ENCODE measurements at regions not wholly inside any gene's neighbourhood (a gene's known extent, or its start where the extent isn't known, plus 50 kb on each side); places are given as distances from the start of the nearest gene placed in this dataset.

DNA sequence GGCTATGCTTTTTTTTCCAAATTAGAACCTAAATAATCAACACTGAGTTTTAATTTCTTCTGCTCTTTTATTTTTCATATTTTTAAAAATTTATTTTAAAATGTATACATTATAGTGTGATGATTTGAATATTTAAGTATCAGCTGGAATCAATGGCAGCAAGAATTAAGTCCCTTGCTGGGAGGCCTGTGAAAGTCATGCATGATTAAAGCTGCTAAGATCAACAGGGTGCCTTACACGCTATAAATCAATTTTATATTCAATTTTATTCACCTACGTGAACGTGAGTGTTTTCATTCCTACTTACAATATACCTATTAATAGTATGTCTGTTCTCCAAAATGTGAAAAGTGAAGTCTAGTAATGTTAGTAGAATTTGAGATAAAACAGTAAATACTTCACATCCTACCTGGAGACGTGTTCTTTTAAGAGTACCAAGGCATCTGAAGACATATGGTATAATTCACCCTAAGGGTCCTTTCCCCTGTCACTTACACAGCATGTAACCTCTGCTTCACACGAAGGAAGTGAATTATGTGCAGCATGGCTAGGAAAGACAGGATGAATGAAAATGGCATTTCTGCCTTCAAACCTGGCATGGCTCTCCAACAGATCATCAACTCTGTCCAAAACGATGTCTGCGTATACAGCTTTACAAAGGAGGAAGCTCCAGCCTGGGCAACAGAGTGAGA lies 640.4 kb upstream of the ROBO1 start:
- DNase-seq (ENCODE audit: low spot score): no peak
- TF ChIP-seq, protein P1, sequence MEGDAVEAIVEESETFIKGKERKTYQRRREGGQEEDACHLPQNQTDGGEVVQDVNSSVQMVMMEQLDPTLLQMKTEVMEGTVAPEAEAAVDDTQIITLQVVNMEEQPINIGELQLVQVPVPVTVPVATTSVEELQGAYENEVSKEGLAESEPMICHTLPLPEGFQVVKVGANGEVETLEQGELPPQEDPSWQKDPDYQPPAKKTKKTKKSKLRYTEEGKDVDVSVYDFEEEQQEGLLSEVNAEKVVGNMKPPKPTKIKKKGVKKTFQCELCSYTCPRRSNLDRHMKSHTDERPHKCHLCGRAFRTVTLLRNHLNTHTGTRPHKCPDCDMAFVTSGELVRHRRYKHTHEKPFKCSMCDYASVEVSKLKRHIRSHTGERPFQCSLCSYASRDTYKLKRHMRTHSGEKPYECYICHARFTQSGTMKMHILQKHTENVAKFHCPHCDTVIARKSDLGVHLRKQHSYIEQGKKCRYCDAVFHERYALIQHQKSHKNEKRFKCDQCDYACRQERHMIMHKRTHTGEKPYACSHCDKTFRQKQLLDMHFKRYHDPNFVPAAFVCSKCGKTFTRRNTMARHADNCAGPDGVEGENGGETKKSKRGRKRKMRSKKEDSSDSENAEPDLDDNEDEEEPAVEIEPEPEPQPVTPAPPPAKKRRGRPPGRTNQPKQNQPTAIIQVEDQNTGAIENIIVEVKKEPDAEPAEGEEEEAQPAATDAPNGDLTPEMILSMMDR (IDR thresholded peaks at IDR 0.05; ENCODE audit: extremely low read depth, missing control alignments): no peak

DNA sequence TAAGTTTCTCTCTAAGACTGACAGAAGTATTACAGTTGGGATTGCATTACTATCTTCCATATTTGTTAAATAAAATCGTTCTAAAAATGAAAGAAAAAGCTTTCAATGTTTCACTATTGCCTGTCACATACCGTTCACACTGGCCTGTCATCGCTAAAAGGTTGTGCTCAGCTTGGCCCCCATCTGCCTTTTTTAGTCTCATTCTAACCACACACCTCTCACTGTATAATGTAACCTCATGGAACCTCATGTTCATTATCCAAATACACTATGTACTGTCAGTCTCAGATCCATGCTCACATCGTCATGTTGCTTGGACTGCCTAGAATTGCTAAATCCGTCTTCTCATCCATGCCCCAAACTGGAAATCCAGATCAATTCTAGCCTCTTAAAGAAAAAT lies 637.8 kb upstream of the ROBO1 start:
- DNase-seq (ENCODE audit: low spot score): no peak
- TF ChIP-seq, protein P1 (IDR thresholded peaks at IDR 0.05; ENCODE audit: extremely low read depth, missing control alignments): no peak

- TF ChIP-seq, protein P1 (IDR thresholded peaks at IDR 0.05; ENCODE audit: extremely low read depth, missing control alignments): no peak
- DNase-seq (ENCODE audit: low spot score): no peak
Measured at GRCh38 chr3:80395023-80395422, 627.2 kb upstream of the ROBO1 start.

DNA sequence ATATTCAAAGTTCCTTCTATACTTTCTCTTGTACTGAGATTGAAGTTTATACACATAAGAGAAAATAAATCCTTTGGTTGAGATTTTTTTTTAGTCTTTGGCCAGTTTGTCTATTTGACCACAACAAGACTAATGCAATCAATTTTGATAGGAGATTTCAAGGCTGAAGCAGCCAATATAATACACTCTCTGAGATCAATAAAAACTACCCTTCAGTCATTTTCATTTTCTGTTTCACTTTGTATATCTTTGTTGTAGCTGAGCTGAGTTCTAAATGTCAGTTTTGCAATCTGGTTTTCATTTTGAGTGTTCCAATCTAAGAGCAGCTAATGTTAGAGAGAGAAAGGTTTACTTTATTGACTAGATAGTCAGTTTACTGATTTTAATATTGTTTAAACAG lies 623.8 kb upstream of the ROBO1 start:
- TF ChIP-seq, protein P1 (IDR thresholded peaks at IDR 0.05; ENCODE audit: extremely low read depth, missing control alignments): no peak
- DNase-seq (ENCODE audit: low spot score): peak; percentile 8

GRCh38 chr3:80384811-80385210 lies 617.0 kb upstream of the ROBO1 start:
- TF ChIP-seq, protein P1 (IDR thresholded peaks at IDR 0.05; ENCODE audit: extremely low read depth, missing control alignments): no peak
- no peak for DNase-seq (ENCODE audit: low spot score)

GRCh38 chr3:80374423-80374822 lies 606.6 kb upstream of the ROBO1 start:
- no peak for DNase-seq (ENCODE audit: low spot score)
- TF ChIP-seq, protein P1 (IDR thresholded peaks at IDR 0.05; ENCODE audit: extremely low read depth, missing control alignments): no peak

DNA sequence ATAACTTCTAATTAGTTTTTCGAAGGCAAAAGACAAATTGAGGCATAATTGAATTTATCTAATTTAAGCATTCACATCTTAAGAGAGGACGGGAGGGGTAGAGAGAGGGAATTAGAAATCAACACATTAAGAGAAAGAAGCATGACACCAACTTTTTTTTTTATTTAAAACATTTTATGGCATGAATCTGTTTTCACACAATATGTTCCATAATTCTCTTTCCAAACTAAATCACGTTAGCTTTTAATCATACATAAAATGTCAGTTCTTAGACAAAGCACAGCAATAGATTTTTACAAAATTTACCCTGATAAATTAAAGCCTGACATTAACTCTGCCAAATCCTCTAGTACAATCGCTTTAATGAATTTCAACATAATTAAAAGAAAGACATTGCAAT lies 600.8 kb upstream of the ROBO1 start:
- TF ChIP-seq, protein P1 (IDR thresholded peaks at IDR 0.05; ENCODE audit: extremely low read depth, missing control alignments): no peak
- no peak for DNase-seq (ENCODE audit: low spot score)

All from GM20000 (cell line).